ENCODE measurements at regions not wholly inside any gene's neighbourhood (a gene's known extent, or its start where the extent isn't known, plus 50 kb on each side); places are given as distances from the start of the nearest gene placed in this dataset.

DNA sequence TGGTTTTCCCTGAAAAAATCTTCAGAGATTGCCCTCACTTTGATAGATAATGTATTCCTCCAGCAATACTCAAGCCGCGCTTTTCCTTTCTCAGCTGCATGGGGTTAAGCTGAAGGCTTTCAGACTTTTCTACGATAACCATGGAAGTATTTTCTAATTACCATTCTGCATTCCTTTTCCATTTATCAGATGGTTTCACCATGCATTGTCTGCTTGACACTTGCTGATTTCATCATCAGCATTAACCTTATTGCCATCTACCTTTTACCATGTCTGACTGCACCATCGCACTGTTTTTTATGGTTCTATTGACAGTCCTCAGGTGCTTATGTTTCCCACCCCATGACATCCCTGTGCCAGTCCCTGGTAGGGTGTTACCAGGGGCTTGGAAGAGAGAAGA is 91.6 kb downstream of the DMAC1 start:
- TF ChIP-seq EZH2 (IDR thresholded peaks at IDR 0.05; ENCODE audit: low read depth, low read length, severe bottlenecking) (no peak), CTCF (IDR thresholded peaks at IDR 0.05; ENCODE audit: control extremely low read depth in 1 of 3, insufficient read depth in 1 of 3, low read depth in 1 of 3, low read length in 3 of 3) (no peak), TAF1 (IDR thresholded peaks at IDR 0.05; ENCODE audit: low read depth, low read length) (no peak), BACH1 (IDR thresholded peaks at IDR 0.05; ENCODE audit: low read length) (no peak), PHF8 (conservative IDR thresholded peaks at IDR 0.05; ENCODE audit: low read depth, low read length) (no peak), MAX (IDR thresholded peaks at IDR 0.05) (no peak), POLR2A (IDR thresholded peaks at IDR 0.05; ENCODE audit: control extremely low read depth in 1 of 2, low read depth in 2 of 2, low read length in 2 of 2) (no peak), SP2 (IDR thresholded peaks at IDR 0.05; ENCODE audit: low read length) (no peak), SP1 (IDR thresholded peaks at IDR 0.05; ENCODE audit: low read depth, low read length) (no peak), YY1 (IDR thresholded peaks at IDR 0.05; ENCODE audit: low read depth, low read length) (no peak), ASH2L (IDR thresholded peaks at IDR 0.05; ENCODE audit: low read length) (no peak), SRF (IDR thresholded peaks at IDR 0.05; ENCODE audit: low read depth, low read length) (no peak)

Data from H1 (cell line).